DOHH2 (cell line): ENCODE measurements at regions not wholly inside any gene's neighbourhood (a gene's known extent, or its start where the extent isn't known, plus 50 kb on each side); places are given as distances from the start of the nearest gene placed in this dataset.

ENCODE experiments used
- EZH2phosphoT487 ChIP-seq: fragments of 200-600 bp; sonication (generic); IDR thresholded peaks from 2 replicates; pipeline ENCODE4 v1.6.1; 2017; ENCODE audit warnings: borderline replicate concordance, mild to moderate bottlenecking, antibody characterized with exemption, low read length, moderate library complexity, mixed read lengths
- TF ChIP-seq, protein P1 (sequence below): fragments of 200-600 bp; sonication (generic); IDR thresholded peaks from one replicate; pipeline ENCODE4 v1.5.1; 2014; ENCODE audit warnings: antibody characterized with exemption, mild to moderate bottlenecking, low read depth, low read length; ENCODE audit not compliant: poor library complexity, severe bottlenecking

DNA sequence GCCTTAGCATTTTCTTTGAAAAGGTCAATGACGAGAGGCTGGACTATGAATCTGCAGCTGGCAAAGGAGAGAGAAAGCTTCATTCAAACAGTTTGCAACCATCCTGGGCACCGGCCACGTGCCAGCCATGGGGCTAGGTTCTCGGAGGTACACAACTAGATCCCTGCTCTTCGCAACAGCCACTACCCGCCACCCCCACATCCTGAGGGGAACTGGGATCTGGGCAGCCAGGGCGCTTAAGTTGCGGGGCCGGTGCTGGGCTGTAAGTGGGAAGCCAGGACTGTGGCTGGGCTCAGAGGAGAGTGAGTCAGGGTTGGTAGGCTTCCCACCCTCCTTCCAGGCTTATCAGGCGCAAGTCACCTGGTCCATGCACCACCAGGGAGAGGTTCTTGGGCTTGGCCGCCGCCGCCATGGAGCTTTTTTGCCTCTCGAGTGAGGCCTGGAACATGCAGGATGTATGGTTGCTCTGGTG is 95.0 kb upstream of the TERB2 start:
- TF ChIP-seq, protein P1, sequence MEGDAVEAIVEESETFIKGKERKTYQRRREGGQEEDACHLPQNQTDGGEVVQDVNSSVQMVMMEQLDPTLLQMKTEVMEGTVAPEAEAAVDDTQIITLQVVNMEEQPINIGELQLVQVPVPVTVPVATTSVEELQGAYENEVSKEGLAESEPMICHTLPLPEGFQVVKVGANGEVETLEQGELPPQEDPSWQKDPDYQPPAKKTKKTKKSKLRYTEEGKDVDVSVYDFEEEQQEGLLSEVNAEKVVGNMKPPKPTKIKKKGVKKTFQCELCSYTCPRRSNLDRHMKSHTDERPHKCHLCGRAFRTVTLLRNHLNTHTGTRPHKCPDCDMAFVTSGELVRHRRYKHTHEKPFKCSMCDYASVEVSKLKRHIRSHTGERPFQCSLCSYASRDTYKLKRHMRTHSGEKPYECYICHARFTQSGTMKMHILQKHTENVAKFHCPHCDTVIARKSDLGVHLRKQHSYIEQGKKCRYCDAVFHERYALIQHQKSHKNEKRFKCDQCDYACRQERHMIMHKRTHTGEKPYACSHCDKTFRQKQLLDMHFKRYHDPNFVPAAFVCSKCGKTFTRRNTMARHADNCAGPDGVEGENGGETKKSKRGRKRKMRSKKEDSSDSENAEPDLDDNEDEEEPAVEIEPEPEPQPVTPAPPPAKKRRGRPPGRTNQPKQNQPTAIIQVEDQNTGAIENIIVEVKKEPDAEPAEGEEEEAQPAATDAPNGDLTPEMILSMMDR = no peak
- TF ChIP-seq EZH2phosphoT487 = no peak
